Lower leg skin (tissue), 4 donors: ENCODE measurements at regions not wholly inside any gene's neighbourhood (a gene's known extent, or its start where the extent isn't known, plus 50 kb on each side); places are given as distances from the start of the nearest gene placed in this dataset.
"Not testable (repeated sequence)": the region's sequence is repeated elsewhere in the genome, so short reads cannot be mapped to it uniquely, and the experiment has no call there.

ENCODE experiments used
- DNase-seq, 2 donors: peaks; one replicate each; pipeline ENCODE4 v3.0.0-alpha.2; 2019; ENCODE audit warnings: low spot score in 2 of 2
- H3K4me3 ChIP-seq: fragments of 200-600 bp; sonication (generic); 2 replicates; pipeline ENCODE4 v1.5.1; 2017; ENCODE audit warnings: mild to moderate bottlenecking, low read depth; ENCODE audit not compliant: poor library complexity, severe bottlenecking
- CTCF ChIP-seq, 3 donors: fragments of 450-650 bp; IDR thresholded peaks; one replicate each; pipeline ENCODE4 v1.5.1; 2016; ENCODE audit warnings: antibody characterized with exemption in 3 of 3, mild to moderate bottlenecking in 3 of 3, moderate library complexity in 2 of 3
- POLR2A ChIP-seq, 2 donors: fragments of 450-650 bp; IDR thresholded peaks; one replicate each; pipeline ENCODE4 v1.6.1; 2016 to 2017; ENCODE audit warnings: antibody characterized with exemption in 2 of 2, mild to moderate bottlenecking in 1 of 2, moderate library complexity in 1 of 2
- WGBS, 2 donors: methylation state at CpG; one replicate each; pipeline ENCODE4 v1.1.5; 2018; 5-methylcytosine and 5-hydroxymethylcytosine counted together
- intact Hi-C: fragments of 100-400 bp; cut with DNase I; formaldehyde crosslinking; loops from one replicate; pipeline ENCODE4 v1.15.0; 2023; ENCODE audit warnings: low total_unique reads

- DNase-seq, result no peak
- no peak overlapping the region for H3K4me3 ChIP-seq
- TF ChIP-seq CTCF (IDR thresholded peaks at IDR 0.05), result no peak
- TF ChIP-seq POLR2A (IDR thresholded peaks at IDR 0.05), result no peak
- intact Hi-C loops, result no loop called here
- 62 to 83% methylated on average over 2 of the region's 2 CpGs for WGBS, 2 donors
These were observed 224.4 kb downstream of the TUSC1 start for GRCh38 chr9:25453875-25454274.

- 72 to 76% methylated on average over 3 of the region's 3 CpGs for WGBS, 2 donors
- intact Hi-C loops, result no loop called here
- DNase-seq, result no peak
- TF ChIP-seq CTCF (IDR thresholded peaks at IDR 0.05) (no peak), POLR2A (IDR thresholded peaks at IDR 0.05) (no peak)
- H3K4me3 ChIP-seq, result no peak overlapping the region
These were observed 228.7 kb downstream of the TUSC1 start for GRCh38 chr9:25449503-25449902.

DNA sequence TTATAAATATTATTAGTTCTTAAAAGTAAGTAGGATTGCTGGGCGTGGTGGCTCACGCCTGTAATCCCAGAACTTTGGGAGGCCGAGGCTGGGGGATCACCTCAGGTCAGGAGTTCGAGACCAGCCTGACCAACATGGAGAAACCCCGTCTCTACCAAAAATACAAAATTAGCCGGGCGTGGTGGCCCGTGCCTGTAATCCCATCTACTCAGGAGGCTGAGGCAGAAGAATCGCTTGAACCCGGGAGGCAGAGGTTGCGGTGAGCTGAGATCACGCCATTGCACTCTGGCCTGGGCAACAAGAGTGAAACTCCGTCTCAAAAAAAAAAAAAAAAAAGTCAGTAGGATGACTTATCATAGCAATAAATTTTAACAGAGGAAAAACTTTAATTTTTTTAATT, 232.5 kb downstream of the TUSC1 start:
- DNase-seq, intact Hi-C loops: not testable (repeated sequence)
- 89 to 96% methylated on average over 13 of the region's 13 CpGs for WGBS, 2 donors

DNA sequence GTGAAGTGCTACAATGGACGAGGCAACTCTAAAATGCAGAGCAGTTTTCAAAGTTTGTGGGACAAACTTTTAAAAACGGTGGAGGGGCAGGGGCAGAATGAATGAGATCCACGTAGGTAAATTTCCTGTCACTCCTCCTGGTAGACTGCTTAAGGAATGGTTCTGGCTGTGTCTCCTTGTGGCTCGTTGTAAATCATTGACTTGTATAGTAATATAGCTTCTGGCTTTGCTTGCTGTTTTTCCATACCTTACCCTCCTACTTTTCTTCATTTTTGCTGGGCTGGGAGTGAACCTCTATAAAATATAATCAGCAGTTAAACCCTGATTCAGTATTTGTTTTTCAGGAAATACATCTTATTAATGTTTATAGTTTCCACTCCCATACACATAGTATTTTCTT, 235.7 kb downstream of the TUSC1 start:
- intact Hi-C loops, result no loop called here
- no peak for DNase-seq
- no peak overlapping the region for H3K4me3 ChIP-seq
- WGBS, 2 donors, result 52 to 55% methylated on average over 4 of the region's 4 CpGs
- TF ChIP-seq POLR2A (IDR thresholded peaks at IDR 0.05) (no peak), CTCF (IDR thresholded peaks at IDR 0.05) (no peak)

More for the DNA sequence above, 232.5 kb downstream of the TUSC1 start:
- H3K4me3 ChIP-seq, result not testable (repeated sequence)

- TF ChIP-seq POLR2A (IDR thresholded peaks at IDR 0.05), result no peak
- TF ChIP-seq CTCF (IDR thresholded peaks at IDR 0.05), result no peak
- DNase-seq, result no peak
- intact Hi-C loops, result no loop called here
- no peak overlapping the region for H3K4me3 ChIP-seq
- 100% methylated on average over 1 to 3 of the region's 4 CpGs for WGBS, 2 donors
These were observed 250.3 kb downstream of the TUSC1 start for GRCh38 chr9:25427898-25428297.

DNA sequence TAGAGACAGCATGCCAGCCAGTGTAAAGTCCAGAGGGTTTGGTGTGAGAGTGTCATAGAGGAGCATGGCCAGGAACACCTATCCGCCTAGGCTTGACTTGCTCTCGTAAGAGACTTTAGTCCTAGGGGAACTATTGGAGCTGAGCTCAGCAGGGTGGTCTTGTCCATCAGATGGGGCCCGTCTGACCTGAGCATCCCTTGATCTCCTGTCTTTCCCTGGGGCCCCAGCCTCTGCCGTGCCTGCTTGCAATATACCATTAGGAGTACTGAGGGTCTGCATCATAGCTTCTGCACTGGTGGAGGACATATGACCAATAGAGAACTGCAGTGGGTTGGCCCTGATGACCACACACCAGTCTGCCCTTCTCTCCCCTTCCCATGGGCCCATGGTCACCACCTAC, 251.0 kb downstream of the TUSC1 start:
- intact Hi-C loops, result no loop called here
- no peak overlapping the region for H3K4me3 ChIP-seq
- TF ChIP-seq POLR2A (IDR thresholded peaks at IDR 0.05) (no peak), CTCF (IDR thresholded peaks at IDR 0.05) (no peak)
- no peak for DNase-seq
- WGBS, 2 donors, result 70 to 84% methylated on average over 4 of the region's 4 CpGs
